ENCODE measurements at regions not wholly inside any gene's neighbourhood (a gene's known extent, or its start where the extent isn't known, plus 50 kb on each side); places are given as distances from the start of the nearest gene placed in this dataset.

DNA sequence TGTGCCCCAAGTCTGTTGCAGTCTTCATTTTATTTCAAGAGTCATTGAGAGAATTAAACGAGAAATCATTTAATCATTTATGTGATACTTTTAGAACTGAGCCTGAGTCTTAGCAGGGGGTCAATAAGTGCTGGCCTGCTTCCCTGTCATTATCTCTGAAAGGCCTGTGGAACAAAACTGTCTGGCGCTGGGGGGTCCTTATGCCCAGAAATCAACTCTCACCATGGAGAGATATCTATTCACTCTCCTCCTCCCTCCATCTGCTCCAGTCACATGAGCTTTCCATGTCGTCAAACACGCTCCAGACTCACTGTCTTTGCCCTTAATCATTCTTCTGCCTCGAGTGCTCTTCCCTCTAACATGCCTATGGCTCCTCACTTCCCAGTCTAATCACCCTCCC is 136.8 kb downstream of the ESM1 start:
- peak; percentile 74 for DNase-seq

GRCh38 chr5:54845567-54845941 is 139.8 kb downstream of the ESM1 start:
- DNase-seq: no peak

- DNase-seq: peak; percentile 17
These were observed 140.4 kb downstream of the ESM1 start for GRCh38 chr5:54844905-54845566.

- no peak for DNase-seq
These were observed 141.1 kb downstream of the ESM1 start for GRCh38 chr5:54844266-54844665.

- no peak for DNase-seq
These were observed 143.9 kb downstream of the ESM1 start for GRCh38 chr5:54841481-54841880.

DNA sequence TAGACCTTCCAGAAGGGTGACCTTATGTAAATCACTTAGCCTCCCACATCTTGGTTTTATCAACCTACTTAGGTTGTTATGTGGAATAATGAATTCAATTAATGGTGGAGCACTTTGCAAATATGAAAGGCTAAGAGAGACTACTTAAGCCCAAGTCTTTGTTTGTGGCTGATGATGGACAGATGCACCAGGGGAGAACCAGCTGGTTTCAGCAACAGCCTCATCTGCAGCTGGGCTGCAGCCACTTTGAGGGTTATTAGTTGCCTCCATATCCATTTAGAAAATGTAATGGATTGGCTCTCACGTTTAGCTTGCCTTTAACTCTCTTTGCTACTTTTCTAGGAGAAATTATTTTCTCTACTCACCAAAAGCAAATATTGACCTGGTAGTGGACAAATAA is 146.6 kb downstream of the ESM1 start:
- no peak for DNase-seq

- no peak for DNase-seq
These were observed 147.4 kb downstream of the ESM1 start for GRCh38 chr5:54837981-54838380.

DNA sequence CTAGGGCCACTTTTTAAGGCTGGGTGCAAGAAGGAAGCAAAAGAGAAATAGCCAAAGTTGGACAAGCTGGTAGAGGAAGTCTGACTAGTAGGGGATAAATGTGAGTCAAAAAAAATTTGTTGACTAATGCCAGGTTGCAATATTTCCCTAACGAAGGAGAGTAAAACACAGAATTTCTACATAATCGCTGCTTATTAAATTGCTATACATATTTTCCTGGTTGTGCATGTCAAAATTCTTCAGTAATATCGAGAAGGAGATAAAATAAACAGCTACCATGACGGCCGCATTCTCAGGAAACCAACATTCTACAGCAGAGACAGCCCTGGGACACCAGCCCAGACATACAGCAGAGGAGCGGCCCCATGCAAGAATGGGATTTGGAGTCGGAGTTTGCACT is 148.3 kb downstream of the ESM1 start:
- no peak for DNase-seq

DNA sequence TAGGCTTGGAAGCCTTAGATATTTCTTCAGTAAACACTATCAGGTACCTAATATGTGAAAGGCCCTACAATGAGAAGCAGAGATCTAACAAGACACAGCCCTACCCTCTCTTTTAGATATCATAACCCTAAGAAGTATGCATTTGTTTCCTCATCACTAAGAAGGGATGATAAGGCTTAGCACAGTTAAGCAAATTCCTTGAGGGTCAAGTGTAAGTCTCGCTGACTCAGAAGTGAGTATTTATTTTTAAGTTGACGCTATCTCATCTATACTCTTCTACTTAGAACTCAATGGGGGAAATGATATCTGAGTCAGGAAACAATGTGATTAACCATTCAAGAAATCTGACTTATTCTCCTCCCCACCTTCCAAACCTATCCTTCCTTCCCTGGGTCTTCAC is 149.7 kb downstream of the ESM1 start:
- no peak for DNase-seq

GRCh38 chr5:54834121-54834842 is 151.1 kb downstream of the ESM1 start:
- DNase-seq: no peak

DNA sequence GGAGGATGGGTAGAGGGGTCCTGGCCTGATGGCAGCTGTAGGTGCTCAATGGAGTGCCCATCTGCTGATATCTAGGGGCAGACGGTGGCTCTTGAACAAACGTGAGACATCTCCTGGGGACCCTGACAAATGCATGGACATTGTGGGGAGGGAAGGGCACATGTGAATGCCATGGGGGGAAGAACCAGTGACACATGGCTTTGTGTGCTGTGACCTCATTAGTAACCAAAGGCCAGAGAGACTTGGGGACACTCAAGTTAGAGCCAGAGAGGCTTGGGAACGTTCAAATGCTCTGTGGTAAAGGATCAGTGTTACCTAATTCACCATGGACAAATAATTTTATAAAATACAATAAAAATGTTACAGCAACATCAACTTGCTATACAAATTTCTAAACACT is 151.8 kb downstream of the ESM1 start:
- no peak for DNase-seq

DNA sequence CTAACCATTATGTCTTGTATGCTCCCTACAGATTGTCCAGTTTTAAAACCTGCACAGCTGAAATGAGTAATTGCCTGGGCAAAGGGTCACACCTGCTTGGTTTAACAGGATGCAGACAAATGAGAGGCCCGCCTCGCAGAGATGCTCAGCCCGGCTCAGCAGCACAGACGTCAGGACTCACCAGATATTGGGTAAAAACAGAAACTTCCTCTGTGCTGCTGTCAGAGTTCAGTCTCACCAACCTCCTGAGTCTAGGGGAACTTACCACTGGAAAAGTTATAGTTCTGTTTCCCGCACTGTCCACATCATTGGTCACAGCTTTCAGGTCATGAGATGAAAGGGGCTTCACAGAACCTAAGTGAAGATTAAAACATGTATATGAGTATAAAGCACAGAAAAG is 152.5 kb downstream of the ESM1 start:
- DNase-seq: no peak

DNA sequence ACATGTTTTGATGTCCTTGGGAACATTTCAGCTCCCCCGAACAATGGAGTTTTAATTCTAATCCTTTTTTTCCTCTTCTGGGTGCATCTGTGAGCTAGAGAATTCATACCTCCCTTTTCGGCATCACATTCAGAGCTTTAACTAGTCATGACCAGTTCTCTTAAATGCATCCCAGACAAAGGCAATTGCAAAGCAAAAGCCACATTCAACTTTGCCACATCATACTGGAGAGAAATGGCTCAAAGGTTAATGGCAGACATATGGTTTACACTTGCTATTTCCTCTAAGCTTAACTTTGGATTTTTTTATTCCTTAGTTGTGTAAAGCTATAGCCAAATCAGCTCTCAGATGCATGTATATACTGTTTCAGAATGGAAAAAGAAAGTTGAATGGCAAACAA is 153.3 kb downstream of the ESM1 start:
- DNase-seq: no peak

DNA sequence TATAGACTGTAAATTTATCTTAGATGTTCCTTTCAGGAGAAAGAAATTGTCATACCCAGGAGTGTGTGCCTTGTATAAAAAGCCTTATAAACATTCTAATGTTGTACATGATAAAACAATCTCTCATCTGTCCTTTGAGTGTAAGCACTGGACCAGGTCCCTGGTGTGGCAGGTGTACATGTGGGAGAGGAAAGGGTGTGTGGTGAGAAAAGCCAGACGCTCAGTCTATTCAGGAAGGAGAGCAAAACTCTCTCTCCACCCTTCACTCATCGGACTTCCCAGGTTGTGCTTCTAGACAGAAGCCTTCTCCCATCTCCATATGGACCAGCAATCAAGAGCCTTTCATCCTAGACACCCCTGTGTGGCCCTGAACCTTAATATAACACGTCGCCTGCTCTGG is 154.2 kb downstream of the ESM1 start:
- DNase-seq: no peak

- DNase-seq: no peak
These were observed 155.5 kb downstream of the ESM1 start for GRCh38 chr5:54829676-54830535.

- DNase-seq: no peak
These were observed 156.3 kb downstream of the ESM1 start for GRCh38 chr5:54829102-54829501.

DNA sequence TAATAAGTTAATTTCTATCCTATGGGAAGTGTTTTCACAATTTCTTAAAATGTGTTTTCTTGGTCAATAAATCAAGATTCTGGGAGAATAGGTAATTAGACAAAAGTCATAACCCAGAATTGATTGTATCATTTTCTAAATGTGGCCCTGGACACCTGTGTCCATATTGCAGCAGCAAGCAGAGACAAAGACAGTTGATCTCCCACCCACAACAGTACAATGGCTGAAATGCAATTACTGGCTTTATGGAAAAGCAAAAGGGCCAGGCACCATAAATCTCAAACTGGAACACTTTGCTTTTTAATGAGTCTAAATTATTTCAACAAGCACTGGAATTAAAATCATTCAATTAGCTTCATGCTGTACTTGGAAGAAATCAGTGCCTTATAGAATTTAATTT is 157.2 kb downstream of the ESM1 start:
- no peak for DNase-seq

DNA sequence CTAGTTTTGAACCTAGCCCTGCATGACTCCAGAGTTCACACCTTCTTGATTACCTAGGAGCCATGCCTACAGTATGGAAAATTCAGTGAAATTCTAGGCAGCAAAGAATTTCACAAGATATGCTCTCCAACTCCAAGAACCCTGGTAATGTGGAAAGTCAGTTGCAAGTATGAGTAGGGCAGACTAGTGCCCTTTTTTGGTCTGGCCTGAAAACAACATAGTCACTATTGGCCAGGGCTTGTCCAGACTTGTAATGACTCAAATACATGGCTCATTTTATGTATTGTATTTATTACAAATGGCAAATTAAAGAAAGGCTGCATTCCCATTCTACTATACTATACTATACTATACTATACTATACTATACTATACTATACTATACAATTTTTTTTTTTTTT is 160.4 kb downstream of the ESM1 start:
- DNase-seq: no peak

DNA sequence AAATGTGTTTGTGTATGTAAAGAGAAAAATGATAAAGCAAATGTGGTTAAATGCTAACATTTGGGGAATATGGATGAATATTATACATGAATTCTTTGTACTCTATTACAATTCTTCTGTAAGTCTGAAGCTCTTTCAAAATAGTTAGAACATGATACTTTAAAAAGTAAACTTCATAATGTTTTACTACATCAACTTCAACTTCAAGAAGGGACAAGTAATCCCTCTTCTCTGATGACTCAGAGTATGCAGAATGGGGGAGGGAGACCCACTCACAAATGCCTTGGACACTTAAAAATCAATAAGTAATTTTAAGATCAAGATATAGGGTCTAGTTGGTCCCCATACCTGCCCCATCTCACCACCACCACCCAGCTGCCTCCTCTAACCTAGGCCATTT is 162.4 kb downstream of the ESM1 start:
- DNase-seq: no peak

DNA sequence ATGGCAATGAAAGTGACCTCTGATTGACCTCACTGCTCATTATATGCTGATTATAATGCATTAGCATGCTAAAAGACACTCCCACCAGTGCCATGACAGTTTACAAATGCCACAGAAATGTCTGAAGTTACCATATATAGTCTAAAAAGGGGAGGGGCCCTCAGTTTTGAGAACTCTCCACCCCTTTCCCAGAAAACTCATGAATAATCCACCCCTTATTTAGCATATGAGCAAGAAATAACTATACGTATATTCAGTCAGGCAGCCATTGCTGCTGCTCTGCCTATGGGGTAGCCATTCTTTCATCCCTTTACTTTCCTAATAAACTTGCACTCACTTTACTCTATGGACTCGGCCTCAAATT is 163.1 kb downstream of the ESM1 start:
- DNase-seq: no peak

DNA sequence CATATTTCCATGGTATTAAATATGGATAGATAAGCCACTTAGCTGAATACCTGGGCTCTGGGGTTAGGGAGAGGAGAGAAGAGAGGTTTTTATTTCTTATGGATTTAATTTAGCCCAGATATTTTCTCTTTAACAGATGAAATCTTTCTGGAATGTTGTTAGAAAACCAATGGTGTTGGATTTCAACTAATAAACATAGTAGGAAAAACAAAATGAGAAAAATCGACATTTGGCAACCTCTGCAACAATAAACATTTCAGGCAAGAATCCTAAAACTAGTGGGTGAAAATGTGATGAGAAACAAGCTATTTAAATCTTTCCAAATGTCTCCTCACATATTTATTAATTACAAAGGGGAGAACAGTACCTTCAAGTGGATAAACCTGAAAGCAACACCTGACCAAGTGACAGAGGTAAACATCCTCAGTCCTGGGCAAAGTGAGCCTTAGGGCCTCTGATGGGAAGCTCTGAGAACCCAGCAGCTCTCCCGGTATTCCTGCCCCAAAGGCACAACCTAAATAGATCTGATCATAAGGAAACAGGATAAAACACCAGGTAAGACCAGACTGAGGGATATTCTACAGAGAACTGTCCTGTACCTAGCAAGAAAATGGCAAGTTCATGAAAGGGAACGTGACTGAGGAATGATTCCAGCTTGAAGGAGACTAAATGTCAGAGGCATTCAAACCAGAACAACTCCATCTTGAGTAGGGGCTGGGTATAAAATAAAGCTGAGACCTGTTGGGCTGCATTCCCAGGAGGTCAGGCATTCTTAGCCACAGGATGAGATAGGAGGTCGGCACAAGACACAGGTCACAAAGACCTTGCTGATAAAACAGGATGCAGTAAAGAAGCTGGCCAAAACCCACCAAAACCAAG is 163.7 kb downstream of the ESM1 start:
- no peak for DNase-seq

DNA sequence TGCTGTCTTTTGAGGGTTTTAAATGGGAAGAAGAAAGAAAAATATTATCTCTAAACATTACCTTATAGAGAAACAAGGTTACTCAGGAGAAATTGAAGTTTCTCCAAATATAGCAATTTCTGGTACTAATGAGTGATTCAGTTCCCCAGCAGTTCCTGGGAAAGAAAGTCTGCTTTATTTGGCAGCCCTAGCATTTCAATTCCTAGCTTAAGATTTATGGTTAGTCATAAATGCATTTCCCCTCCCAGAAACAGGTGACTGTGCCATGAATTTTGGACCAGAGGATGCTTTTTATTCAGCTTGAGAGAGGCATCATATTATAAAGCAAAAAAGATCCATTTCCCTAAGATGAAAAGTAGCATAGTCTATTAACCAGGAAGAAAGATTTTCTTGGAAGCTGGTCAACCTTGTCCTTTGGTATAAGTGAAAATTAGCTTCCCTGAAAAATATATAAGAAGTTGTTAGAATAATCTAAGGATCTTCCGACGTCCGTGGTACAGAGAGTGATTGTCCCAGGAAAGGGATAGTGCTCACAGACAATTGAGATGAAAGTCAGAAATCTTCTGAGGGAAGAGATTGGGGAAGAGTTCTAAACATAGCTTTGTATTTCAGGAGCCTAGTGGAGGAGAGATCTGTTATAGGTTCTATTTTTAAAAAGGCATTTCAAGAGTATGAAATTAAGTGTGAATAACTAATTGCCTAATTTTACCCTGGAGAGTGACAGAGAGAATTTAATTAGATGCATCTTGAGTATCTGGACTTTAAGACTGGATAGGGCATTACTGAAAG is 164.9 kb downstream of the ESM1 start:
- DNase-seq: no peak
